ENCODE measurements at regions not wholly inside any gene's neighbourhood (a gene's known extent, or its start where the extent isn't known, plus 50 kb on each side); places are given as distances from the start of the nearest gene placed in this dataset.

DNA sequence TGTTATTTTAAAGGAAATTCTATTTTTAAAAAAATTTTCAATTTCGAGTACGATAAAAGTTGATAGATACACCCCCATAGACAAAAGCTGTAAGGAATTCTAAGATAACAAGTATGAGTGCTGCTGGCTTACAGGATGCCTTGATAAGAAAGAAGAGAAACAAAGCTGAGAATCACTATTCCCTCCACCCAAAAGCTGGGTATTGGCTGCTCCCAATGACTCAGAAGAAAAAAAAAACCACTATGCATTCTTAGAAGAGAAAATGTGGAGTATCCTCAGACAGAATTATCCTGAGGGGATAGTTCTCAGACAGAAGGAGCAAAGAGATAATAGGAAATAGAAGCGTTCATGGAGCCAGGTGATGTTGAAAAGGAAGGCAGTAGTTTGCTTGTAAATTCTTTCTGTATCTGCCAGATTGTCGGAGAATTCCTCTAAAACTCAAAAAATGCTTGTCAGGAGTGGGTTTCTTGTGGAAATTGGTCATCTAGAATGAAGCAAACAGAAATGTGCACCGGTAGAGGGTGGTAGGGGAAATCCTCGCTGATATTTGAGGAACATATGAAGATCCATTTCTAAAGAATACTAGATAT, 217.5 kb upstream of the ADAMTS3 start:
- no peaks in the 10 kb centered on the region for H3K36me3 ChIP-seq (ENCODE audit: low read length)
- no peak overlapping the region for H3K4me2 ChIP-seq (ENCODE audit: low read depth, low read length, poor library complexity, severe bottlenecking)
- no peaks in the 10 kb centered on the region for H3K79me2 ChIP-seq (ENCODE audit: insufficient read depth, low read length)
- H3K27ac ChIP-seq (ENCODE audit: low read depth, low read length), result no peak overlapping the region
- TF ChIP-seq EZH2phosphoT487 (conservative IDR thresholded peaks at IDR 0.05; ENCODE audit: low read length), result no peak
- TF ChIP-seq, protein P1, sequence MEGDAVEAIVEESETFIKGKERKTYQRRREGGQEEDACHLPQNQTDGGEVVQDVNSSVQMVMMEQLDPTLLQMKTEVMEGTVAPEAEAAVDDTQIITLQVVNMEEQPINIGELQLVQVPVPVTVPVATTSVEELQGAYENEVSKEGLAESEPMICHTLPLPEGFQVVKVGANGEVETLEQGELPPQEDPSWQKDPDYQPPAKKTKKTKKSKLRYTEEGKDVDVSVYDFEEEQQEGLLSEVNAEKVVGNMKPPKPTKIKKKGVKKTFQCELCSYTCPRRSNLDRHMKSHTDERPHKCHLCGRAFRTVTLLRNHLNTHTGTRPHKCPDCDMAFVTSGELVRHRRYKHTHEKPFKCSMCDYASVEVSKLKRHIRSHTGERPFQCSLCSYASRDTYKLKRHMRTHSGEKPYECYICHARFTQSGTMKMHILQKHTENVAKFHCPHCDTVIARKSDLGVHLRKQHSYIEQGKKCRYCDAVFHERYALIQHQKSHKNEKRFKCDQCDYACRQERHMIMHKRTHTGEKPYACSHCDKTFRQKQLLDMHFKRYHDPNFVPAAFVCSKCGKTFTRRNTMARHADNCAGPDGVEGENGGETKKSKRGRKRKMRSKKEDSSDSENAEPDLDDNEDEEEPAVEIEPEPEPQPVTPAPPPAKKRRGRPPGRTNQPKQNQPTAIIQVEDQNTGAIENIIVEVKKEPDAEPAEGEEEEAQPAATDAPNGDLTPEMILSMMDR (IDR thresholded peaks at IDR 0.05; ENCODE audit: insufficient read depth, low read length, poor library complexity, severe bottlenecking), result no peak
- H3K27me3 ChIP-seq (ENCODE audit: low read length), result no peaks in the 10 kb centered on the region
- no peak overlapping the region for H3K4me3 ChIP-seq (ENCODE audit: insufficient read depth, low read length, poor library complexity, severe bottlenecking)
- H3K9me2 ChIP-seq (replicated peaks; ENCODE audit: insufficient read depth, low read length), result no peaks in the 10 kb centered on the region
- H3K9ac ChIP-seq (ENCODE audit: low read length), result no peak overlapping the region
- no peaks in the 10 kb centered on the region for H3K9me3 ChIP-seq (ENCODE audit: insufficient read depth, low read length)
- H4K20me1 ChIP-seq (ENCODE audit: low read depth, low read length), result no peaks in the 10 kb centered on the region
- no peak overlapping the region for H2AFZ ChIP-seq (ENCODE audit: low read depth, low read length, severe bottlenecking)
- no peaks in the 10 kb centered on the region for H3F3A ChIP-seq (ENCODE audit: insufficient read depth)

DNA sequence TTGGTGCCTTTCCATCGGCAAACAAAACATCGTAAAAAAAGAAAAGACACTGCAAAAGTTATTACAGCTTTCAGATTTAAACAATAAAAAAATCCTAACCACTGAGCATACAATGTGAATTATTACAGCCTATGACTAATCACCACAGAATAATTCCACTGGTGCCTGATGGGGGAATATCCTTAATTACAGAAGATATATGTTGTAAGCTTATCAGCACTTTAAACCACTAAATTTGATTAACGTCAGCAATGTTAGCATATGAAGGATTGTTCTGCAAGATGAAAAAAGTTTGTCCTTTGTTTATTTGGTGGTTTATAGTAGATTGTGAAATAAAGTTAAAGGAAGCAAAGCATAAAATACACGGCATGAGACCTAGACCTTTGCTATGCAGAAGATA, 210.2 kb upstream of the ADAMTS3 start:
- H3K9me3 ChIP-seq (ENCODE audit: insufficient read depth, low read length), result no peaks in the 10 kb centered on the region
- H4K20me1 ChIP-seq (ENCODE audit: low read depth, low read length), result no peaks in the 10 kb centered on the region
- no peaks in the 10 kb centered on the region for H3K27me3 ChIP-seq (ENCODE audit: low read length)
- H3K9ac ChIP-seq (ENCODE audit: low read length), result no peak overlapping the region
- no peaks in the 10 kb centered on the region for H3K9me2 ChIP-seq (replicated peaks; ENCODE audit: insufficient read depth, low read length)
- H3K79me2 ChIP-seq (ENCODE audit: insufficient read depth, low read length), result no peaks in the 10 kb centered on the region
- H3F3A ChIP-seq (ENCODE audit: insufficient read depth), result no peaks in the 10 kb centered on the region
- H3K27ac ChIP-seq (ENCODE audit: low read depth, low read length), result no peak overlapping the region
- H3K4me3 ChIP-seq (ENCODE audit: insufficient read depth, low read length, poor library complexity, severe bottlenecking), result no peak overlapping the region
- H3K4me2 ChIP-seq (ENCODE audit: low read depth, low read length, poor library complexity, severe bottlenecking), result no peak overlapping the region
- no peak overlapping the region for H2AFZ ChIP-seq (ENCODE audit: low read depth, low read length, severe bottlenecking)
- H3K36me3 ChIP-seq (ENCODE audit: low read length), result no peaks in the 10 kb centered on the region
- TF ChIP-seq, protein P1 (IDR thresholded peaks at IDR 0.05; ENCODE audit: insufficient read depth, low read length, poor library complexity, severe bottlenecking), result no peak
- TF ChIP-seq EZH2phosphoT487 (conservative IDR thresholded peaks at IDR 0.05; ENCODE audit: low read length), result no peak

DNA sequence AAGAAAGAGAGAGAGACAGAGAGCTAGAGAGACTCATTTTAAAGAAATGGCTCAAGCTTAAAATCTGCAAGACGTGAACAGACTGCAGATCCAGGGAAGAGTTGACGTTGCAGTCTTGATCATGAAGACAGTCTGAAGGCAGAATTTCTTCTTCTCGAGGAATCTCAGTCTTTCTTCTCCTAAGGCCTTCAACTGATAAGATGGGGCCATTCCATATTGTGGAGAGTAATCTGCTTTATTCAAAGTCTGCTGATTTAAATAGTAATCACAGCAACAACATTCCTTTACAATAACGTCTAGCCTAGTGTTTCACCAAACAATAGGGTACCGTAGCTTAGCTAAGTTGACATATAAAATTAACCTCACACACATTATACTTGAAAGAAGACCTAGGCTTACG, 208.4 kb upstream of the ADAMTS3 start:
- Histone ChIP-seq H2AFZ (ENCODE audit: low read depth, low read length, severe bottlenecking) (no peak overlapping the region), H3K9me2 (replicated peaks; ENCODE audit: insufficient read depth, low read length) (no peaks in the 10 kb centered on the region), H3K4me2 (ENCODE audit: low read depth, low read length, poor library complexity, severe bottlenecking) (no peak overlapping the region), H3K27ac (ENCODE audit: low read depth, low read length) (no peak overlapping the region), H3K36me3 (ENCODE audit: low read length) (no peaks in the 10 kb centered on the region), H3K79me2 (ENCODE audit: insufficient read depth, low read length) (no peaks in the 10 kb centered on the region), H3K9me3 (ENCODE audit: insufficient read depth, low read length) (no peaks in the 10 kb centered on the region), H3K4me3 (ENCODE audit: insufficient read depth, low read length, poor library complexity, severe bottlenecking) (no peak overlapping the region), H3K9ac (ENCODE audit: low read length) (no peak overlapping the region), H4K20me1 (ENCODE audit: low read depth, low read length) (no peaks in the 10 kb centered on the region), H3F3A (ENCODE audit: insufficient read depth) (no peaks in the 10 kb centered on the region), H3K27me3 (ENCODE audit: low read length) (no peaks in the 10 kb centered on the region)
- TF ChIP-seq, protein P1 (IDR thresholded peaks at IDR 0.05; ENCODE audit: insufficient read depth, low read length, poor library complexity, severe bottlenecking), result no peak
- no peak for TF ChIP-seq EZH2phosphoT487 (conservative IDR thresholded peaks at IDR 0.05; ENCODE audit: low read length)

Measured in SU-DHL-6 (cell line).